ENCODE measurements at regions not wholly inside any gene's neighbourhood (a gene's known extent, or its start where the extent isn't known, plus 50 kb on each side); places are given as distances from the start of the nearest gene placed in this dataset.

DNA sequence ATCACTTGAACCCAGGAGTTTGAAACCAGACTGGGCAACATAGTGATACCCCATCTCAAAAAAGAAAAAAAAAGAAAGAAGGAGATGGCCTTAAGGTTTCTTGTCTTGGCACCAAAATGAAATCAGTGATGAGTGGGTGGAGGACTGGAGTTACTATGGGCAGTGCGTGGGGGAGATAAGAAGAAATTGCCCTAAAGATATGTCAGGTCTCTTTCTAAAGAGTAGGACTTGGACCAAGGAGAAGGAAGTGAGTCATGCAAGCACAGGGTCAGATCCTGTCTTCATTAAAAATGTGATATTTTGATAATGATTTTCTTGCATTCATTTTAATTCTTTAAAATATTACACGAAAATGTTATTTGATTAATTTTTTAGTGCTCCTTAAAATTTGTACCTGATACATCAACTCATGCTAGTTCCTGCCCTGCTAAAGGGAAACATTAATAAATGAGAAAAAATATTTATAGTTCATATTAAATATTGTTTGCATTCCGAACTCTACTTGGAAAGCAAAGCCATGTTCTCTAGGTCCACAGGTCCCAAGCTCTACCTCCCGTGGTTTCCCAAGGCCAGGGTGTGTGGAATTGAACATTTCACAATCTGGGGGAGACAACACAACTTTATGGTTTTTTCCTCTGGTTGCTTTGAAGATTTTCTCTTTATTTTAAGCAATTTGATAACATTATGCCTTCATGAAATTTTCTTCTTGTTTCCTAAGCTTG is 62.6 kb upstream of the CTLA4 start:
- Mint-ChIP-seq H3K27ac (peak overlapping the region; percentile 12 to 39), H3K4me3 (peak overlapping the region; percentile 14), H3K27me3 (ENCODE audit: low read depth in 2 of 2) (no peaks in the 10 kb centered on the region), H3K4me1 (peaks cover 29 to 33% of the 10 kb centered on the region in 2 donors), H3K9me3 (peaks cover 0 to 3% of the 10 kb centered on the region in 2 donors), H3K36me3 (no peaks in the 10 kb centered on the region)
- Histone ChIP-seq H3K9me3 (ENCODE audit: control insufficient read depth, insufficient read depth, low read length) (no peaks in the 10 kb centered on the region), H3K27me3 (ENCODE audit: control insufficient read depth, insufficient read depth, low read length) (no peaks in the 10 kb centered on the region), H3K4me3 (ENCODE audit: low read length) (no peak overlapping the region), H3K36me3 (ENCODE audit: control insufficient read depth, insufficient read depth, low read length) (no peaks in the 10 kb centered on the region), H3K27ac (ENCODE audit: low read length) (no peak overlapping the region), H3K4me1 (ENCODE audit: control insufficient read depth, insufficient read depth, low read length) (peaks cover 23% of the 10 kb centered on the region)
- TF ChIP-seq, protein P1, sequence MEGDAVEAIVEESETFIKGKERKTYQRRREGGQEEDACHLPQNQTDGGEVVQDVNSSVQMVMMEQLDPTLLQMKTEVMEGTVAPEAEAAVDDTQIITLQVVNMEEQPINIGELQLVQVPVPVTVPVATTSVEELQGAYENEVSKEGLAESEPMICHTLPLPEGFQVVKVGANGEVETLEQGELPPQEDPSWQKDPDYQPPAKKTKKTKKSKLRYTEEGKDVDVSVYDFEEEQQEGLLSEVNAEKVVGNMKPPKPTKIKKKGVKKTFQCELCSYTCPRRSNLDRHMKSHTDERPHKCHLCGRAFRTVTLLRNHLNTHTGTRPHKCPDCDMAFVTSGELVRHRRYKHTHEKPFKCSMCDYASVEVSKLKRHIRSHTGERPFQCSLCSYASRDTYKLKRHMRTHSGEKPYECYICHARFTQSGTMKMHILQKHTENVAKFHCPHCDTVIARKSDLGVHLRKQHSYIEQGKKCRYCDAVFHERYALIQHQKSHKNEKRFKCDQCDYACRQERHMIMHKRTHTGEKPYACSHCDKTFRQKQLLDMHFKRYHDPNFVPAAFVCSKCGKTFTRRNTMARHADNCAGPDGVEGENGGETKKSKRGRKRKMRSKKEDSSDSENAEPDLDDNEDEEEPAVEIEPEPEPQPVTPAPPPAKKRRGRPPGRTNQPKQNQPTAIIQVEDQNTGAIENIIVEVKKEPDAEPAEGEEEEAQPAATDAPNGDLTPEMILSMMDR (IDR thresholded peaks at IDR 0.05), result no peak
- 81% methylated on average over 2 of the region's 4 CpGs for WGBS (ENCODE audit: insufficient coverage)
- DNase-seq, result no peak
- intact Hi-C loops (cut with micrococcal nuclease), result no loop called here
- peak in 1 of 3 donors; percentile 27 for ATAC-seq

DNA sequence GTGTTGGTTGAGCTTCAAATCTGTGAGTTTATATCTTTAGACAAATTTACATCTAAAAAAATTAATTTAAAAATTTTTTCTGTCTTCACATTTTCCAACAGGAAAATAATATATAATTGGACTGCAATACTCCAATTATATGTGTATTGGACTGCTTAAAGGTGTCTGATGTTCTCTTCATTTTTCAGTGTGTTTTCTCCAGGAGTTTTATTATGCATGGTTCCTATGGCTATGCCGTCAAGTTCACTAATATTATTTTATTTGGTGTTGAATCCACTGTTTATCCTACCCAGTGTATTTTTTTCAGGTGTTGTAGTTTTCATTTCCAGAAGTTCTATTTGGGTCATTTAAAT is 62.1 kb upstream of the CTLA4 start:
- ATAC-seq (no peak), DNase-seq (no peak)
- peaks cover 29 to 33% of the 10 kb centered on the region in 2 donors for H3K4me1 Mint-ChIP-seq
- H3K36me3 Mint-ChIP-seq, result no peaks in the 10 kb centered on the region
- Histone ChIP-seq H3K9me3 (ENCODE audit: control insufficient read depth, insufficient read depth, low read length) (no peaks in the 10 kb centered on the region), H3K27ac (ENCODE audit: low read length) (no peak overlapping the region), H3K4me3 (ENCODE audit: low read length) (no peak overlapping the region), H3K4me1 (ENCODE audit: control insufficient read depth, insufficient read depth, low read length) (peaks cover 23% of the 10 kb centered on the region), H3K27me3 (ENCODE audit: control insufficient read depth, insufficient read depth, low read length) (no peaks in the 10 kb centered on the region), H3K36me3 (ENCODE audit: control insufficient read depth, insufficient read depth, low read length) (no peaks in the 10 kb centered on the region)
- WGBS (ENCODE audit: insufficient coverage), result no CpG with 5 or more reads among the region's 1 CpG
- no peak overlapping the region for H3K4me3 Mint-ChIP-seq
- intact Hi-C loops (cut with micrococcal nuclease), result no loop called here
- TF ChIP-seq, protein P1 (IDR thresholded peaks at IDR 0.05), result no peak
- H3K9me3 Mint-ChIP-seq, result peaks cover 0 to 3% of the 10 kb centered on the region in 2 donors
- H3K27me3 Mint-ChIP-seq (ENCODE audit: low read depth in 2 of 2), result no peaks in the 10 kb centered on the region
- H3K27ac Mint-ChIP-seq, result no peak overlapping the region

DNA sequence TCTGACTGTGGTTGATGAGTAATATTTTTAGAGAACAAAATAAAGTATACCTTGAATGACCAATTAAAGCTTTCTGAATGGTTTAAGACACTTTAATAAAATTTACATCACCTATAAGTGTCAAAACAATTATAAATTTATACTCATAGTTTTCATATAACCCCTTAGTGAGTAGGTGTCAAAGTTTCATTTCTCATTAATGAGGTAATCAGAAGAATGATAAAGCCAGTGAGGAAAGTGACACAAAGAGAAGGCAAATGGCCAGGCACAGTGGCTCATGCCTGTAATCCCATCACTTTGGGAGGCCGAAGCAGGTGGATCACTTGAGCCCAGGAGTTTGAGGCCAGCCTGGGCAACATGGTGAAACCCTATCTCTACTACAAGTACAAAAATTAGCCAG is 60.8 kb upstream of the CTLA4 start:
- H3K9me3 Mint-ChIP-seq, result no peaks in the 10 kb centered on the region
- H3K27me3 ChIP-seq (ENCODE audit: control insufficient read depth, insufficient read depth, low read length), result no peaks in the 10 kb centered on the region
- DNase-seq, result no peak
- no peak overlapping the region for H3K4me3 ChIP-seq (ENCODE audit: low read length)
- H3K27me3 Mint-ChIP-seq (ENCODE audit: low read depth in 2 of 2), result no peaks in the 10 kb centered on the region
- no peak overlapping the region for H3K27ac Mint-ChIP-seq
- peak overlapping the region; percentile 30 for H3K4me3 Mint-ChIP-seq
- no peak for ATAC-seq
- H3K9me3 ChIP-seq (ENCODE audit: control insufficient read depth, insufficient read depth, low read length), result no peaks in the 10 kb centered on the region
- intact Hi-C loops (cut with micrococcal nuclease), result no loop called here
- no peaks in the 10 kb centered on the region for H3K36me3 Mint-ChIP-seq
- TF ChIP-seq, protein P1 (IDR thresholded peaks at IDR 0.05), result no peak
- H3K27ac ChIP-seq (ENCODE audit: low read length), result no peak overlapping the region
- WGBS (ENCODE audit: insufficient coverage), result 100% methylated on average over 1 of the region's 1 CpG
- H3K4me1 Mint-ChIP-seq, result peaks cover 38 to 40% of the 10 kb centered on the region in 2 donors
- peaks cover 28% of the 10 kb centered on the region for H3K4me1 ChIP-seq (ENCODE audit: control insufficient read depth, insufficient read depth, low read length)
- no peaks in the 10 kb centered on the region for H3K36me3 ChIP-seq (ENCODE audit: control insufficient read depth, insufficient read depth, low read length)

All from natural killer cell (primary cell).